ENCODE measurements at regions not wholly inside any gene's neighbourhood (a gene's known extent, or its start where the extent isn't known, plus 50 kb on each side); places are given as distances from the start of the nearest gene placed in this dataset.

GRCh38 chr4:30450474-30450873, 269.7 kb upstream of the PCDH7 start:
- DNase-seq (ENCODE audit: low read depth in 2 of 2) = no peak

- DNase-seq (ENCODE audit: low read depth in 2 of 2) = no peak
Measured at GRCh38 chr4:30454504-30454903, 265.7 kb upstream of the PCDH7 start.

- no peak for DNase-seq (ENCODE audit: low read depth in 2 of 2)
Measured at GRCh38 chr4:30456716-30457115, 263.5 kb upstream of the PCDH7 start.

- no peak for DNase-seq (ENCODE audit: low read depth in 2 of 2)
Measured at GRCh38 chr4:30460818-30461217, 259.4 kb upstream of the PCDH7 start.

GRCh38 chr4:30461218-30461617, 259.0 kb upstream of the PCDH7 start:
- no peak for DNase-seq (ENCODE audit: low read depth in 2 of 2)

GRCh38 chr4:30462445-30463090, 257.6 kb upstream of the PCDH7 start:
- DNase-seq (ENCODE audit: low read depth in 2 of 2) = no peak

- no peak for DNase-seq (ENCODE audit: low read depth in 2 of 2)
Measured at GRCh38 chr4:30471861-30472260, 248.3 kb upstream of the PCDH7 start.

- no peak for DNase-seq (ENCODE audit: low read depth in 2 of 2)
Measured at GRCh38 chr4:30473225-30473624, 246.9 kb upstream of the PCDH7 start.

- DNase-seq (ENCODE audit: low read depth in 2 of 2) = no peak
Measured at GRCh38 chr4:30495251-30495650, 224.9 kb upstream of the PCDH7 start.

- no peak for DNase-seq (ENCODE audit: low read depth in 2 of 2)
Measured at GRCh38 chr4:30495651-30496310, 224.4 kb upstream of the PCDH7 start.

- DNase-seq (ENCODE audit: low read depth in 2 of 2) = no peak
Measured at GRCh38 chr4:30511751-30512150, 208.4 kb upstream of the PCDH7 start.

GRCh38 chr4:30518211-30518610, 202.0 kb upstream of the PCDH7 start:
- no peak for DNase-seq (ENCODE audit: low read depth in 2 of 2)

GRCh38 chr4:30525662-30526315, 194.4 kb upstream of the PCDH7 start:
- no peak for DNase-seq (ENCODE audit: low read depth in 2 of 2)

- DNase-seq (ENCODE audit: low read depth in 2 of 2) = no peak
Measured at GRCh38 chr4:30535255-30535654, 184.9 kb upstream of the PCDH7 start.

- DNase-seq (ENCODE audit: low read depth in 2 of 2) = no peak
Measured at GRCh38 chr4:30536231-30536630, 183.9 kb upstream of the PCDH7 start.

- peak; percentile 54 to 61 for DNase-seq (ENCODE audit: low read depth in 2 of 2)
Measured at GRCh38 chr4:30537456-30537855, 182.7 kb upstream of the PCDH7 start.

GRCh38 chr4:30538794-30539193, 181.4 kb upstream of the PCDH7 start:
- DNase-seq (ENCODE audit: low read depth in 2 of 2) = no peak

GRCh38 chr4:30543057-30543456, 177.1 kb upstream of the PCDH7 start:
- DNase-seq (ENCODE audit: low read depth in 2 of 2) = no peak

GRCh38 chr4:30553151-30553550, 167.0 kb upstream of the PCDH7 start:
- no peak for DNase-seq (ENCODE audit: low read depth in 2 of 2)

GRCh38 chr4:30553706-30554105, 166.5 kb upstream of the PCDH7 start:
- DNase-seq (ENCODE audit: low read depth in 2 of 2) = no peak

GRCh38 chr4:30555775-30556174, 164.4 kb upstream of the PCDH7 start:
- no peak for DNase-seq (ENCODE audit: low read depth in 2 of 2)

- no peak for DNase-seq (ENCODE audit: low read depth in 2 of 2)
Measured at GRCh38 chr4:30559481-30559880, 160.7 kb upstream of the PCDH7 start.

- no peak for DNase-seq (ENCODE audit: low read depth in 2 of 2)
Measured at GRCh38 chr4:30586850-30587249, 133.3 kb upstream of the PCDH7 start.
